Keratinocyte (primary cell): ENCODE measurements at regions not wholly inside any gene's neighbourhood (a gene's known extent, or its start where the extent isn't known, plus 50 kb on each side); places are given as distances from the start of the nearest gene placed in this dataset.

Experiments used
- CTCF ChIP-seq, 3 experiments: IDR thresholded peaks in 1 of 3; conservative IDR thresholded peaks in 1 of 3; optimal IDR thresholded peaks in 1 of 3; 2 replicates in 2 of 3; 3 replicates in 1 of 3; pipeline versions ENCODE3 to v1.5.1; 2011; ENCODE audit warnings: low read length in 3 of 3, mild to moderate bottlenecking in 3 of 3, moderate library complexity in 2 of 3, control low read depth in 1 of 3, inconsistent platforms in 1 of 3; ENCODE audit not compliant: insufficient read depth in 2 of 3; ENCODE audit errors: extremely low read depth in 1 of 3
- EZH2 ChIP-seq: IDR thresholded peaks from one replicate; pipeline ENCODE4 v1.6.1; 2012; ENCODE audit warnings: inconsistent platforms, mild to moderate bottlenecking, low read length, moderate library complexity

- TF ChIP-seq CTCF (optimal IDR thresholded peaks at IDR 0.05 in 1 of 3, IDR thresholded peaks at IDR 0.05 in 1 of 3, conservative IDR thresholded peaks at IDR 0.05 in 1 of 3; ENCODE audit: extremely low read depth in 1 of 3, insufficient read depth in 2 of 3, low read length in 3 of 3) = no peak
- TF ChIP-seq EZH2 = no peak
Measured at GRCh38 chr5:85266692-85267091, 882.0 kb upstream of the EDIL3 start.
